HepG2 (cell line): ENCODE measurements at regions not wholly inside any gene's neighbourhood (a gene's known extent, or its start where the extent isn't known, plus 50 kb on each side); places are given as distances from the start of the nearest gene placed in this dataset.

Experiments
- ATAC-seq: fragments of 200-7000 bp; cut with Tn5 transposase; 3 replicates; pipeline ENCODE4 v1.9.1; 2020; ENCODE audit warnings: mild to moderate bottlenecking, moderate library complexity
- BruUV-seq: library from RNA; stranded (reverse); fragments of 400-500 nt; replicated peaks from 2 replicates; lab custom pipeline; 2021; lab: Mats Ljungman, UMichigan
- CTCF ChIA-PET: fragments of 300-600 bp; formaldehyde crosslinking; extraction: SDS; loops from one replicate; lab custom pipeline; 2021; ENCODE audit warnings: low total read pairs, inconsistent platforms, low intra/inter-chr PET ratio; lab: Yijun Ruan, JAX
- POLR2A ChIA-PET: fragments of 350-600 bp; sonication (Branson Sonifier 250); formaldehyde crosslinking; loops from one replicate; lab custom pipeline; 2020; ENCODE audit warnings: antibody characterized with exemption, inconsistent platforms; lab: Yijun Ruan, JAX
- DNase-seq: peaks from one replicate; pipeline ENCODE4 v3.0.0-alpha.2; 2015; ENCODE audit warnings: low spot score
- FAIRE-seq: peaks from 3 replicates; lab custom pipeline; 2011; peaks lifted over from hg19 to GRCh38; lab: Jason Lieb, UNC
- H2AFZ ChIP-seq: one replicate; pipeline ENCODE4 v1.6.1; 2011; ENCODE audit warnings: low read length, inconsistent platforms
- H3K27ac ChIP-seq: fragments of 300-600 bp; 3 replicates; pipeline ENCODE4 v1.8.0; 2011; ENCODE audit warnings: mixed run types, mild to moderate bottlenecking, mixed read lengths, low read length, inconsistent platforms; ENCODE audit not compliant: insufficient read depth; ENCODE audit errors: extremely low read length
- H3K27me3 ChIP-seq, 2 experiments: fragments of 200-600 bp in 1 of 2; 2 replicates in 1 of 2; 3 replicates in 1 of 2; pipeline versions ENCODE4 v1.6.0 to v1.8.0; 2011; ENCODE audit warnings: low read length in 2 of 2, mild to moderate bottlenecking in 2 of 2, moderate library complexity in 2 of 2, inconsistent platforms in 1 of 2; ENCODE audit not compliant: insufficient read depth in 2 of 2, control insufficient read depth in 1 of 2
- H3K36me3 ChIP-seq, 2 experiments: fragments of 200-600 bp in 1 of 2; replicated peaks in 1 of 2; 2 replicates in 1 of 2; 3 replicates in 1 of 2; pipeline versions ENCODE4 v1.5.1 to v1.8.0; 2011; ENCODE audit warnings: low read length in 2 of 2, inconsistent platforms in 1 of 2; ENCODE audit not compliant: insufficient read depth in 2 of 2, control insufficient read depth in 1 of 2
- H3K4me1 ChIP-seq: 2 replicates; pipeline ENCODE4 v1.5.1; 2012; ENCODE audit warnings: low read length, inconsistent platforms; ENCODE audit not compliant: insufficient read depth
- H3K4me2 ChIP-seq: 2 replicates; pipeline ENCODE4 v1.6.0; 2011; ENCODE audit warnings: low read depth, low read length, inconsistent platforms
- H3K4me3 ChIP-seq, 3 experiments: fragments of 200-600 bp in 1 of 3; sonication (generic), shearing (Covaris generic) in 1 of 3; replicated peaks in 1 of 3; 2 replicates each; pipeline ENCODE4 v1.5.1; 2011 to 2016; ENCODE audit warnings: low read length in 3 of 3, inconsistent platforms in 2 of 3, low read depth in 2 of 3, mild to moderate bottlenecking in 2 of 3, control low read depth in 1 of 3, mixed read lengths in 1 of 3; ENCODE audit not compliant: insufficient read depth in 1 of 3
- H3K79me2 ChIP-seq: one replicate; pipeline ENCODE4 v1.6.1; 2011; ENCODE audit warnings: low read length, inconsistent platforms; ENCODE audit not compliant: insufficient read depth
- H3K9ac ChIP-seq: 2 replicates; pipeline ENCODE4 v1.6.0; 2011; ENCODE audit warnings: mild to moderate bottlenecking, low read depth, low read length, inconsistent platforms; ENCODE audit not compliant: insufficient read depth
- H3K9me3 ChIP-seq: 2 replicates; pipeline ENCODE4 v1.5.1; 2012; ENCODE audit warnings: mild to moderate bottlenecking, low read length
- H4K20me1 ChIP-seq: 2 replicates; pipeline ENCODE4 v1.6.0; 2011; ENCODE audit warnings: inconsistent platforms, mild to moderate bottlenecking, low read length, moderate library complexity; ENCODE audit not compliant: insufficient read depth
- ARID4A ChIP-seq: sonication (generic); formaldehyde crosslinking; IDR thresholded peaks from 2 replicates; pipeline ENCODE4 v1.5.0; 2020; ENCODE audit warnings: mild to moderate bottlenecking, missing genetic modification reagents, borderline replicate concordance
- CREM ChIP-seq, 2 experiments: sonication (generic) in 1 of 2; formaldehyde crosslinking in 1 of 2; IDR thresholded peaks; 2 replicates each; pipeline versions ENCODE4 v1.4.0 to v1.6.1; 2016 to 2020; ENCODE audit warnings: antibody characterized with exemption in 1 of 2, mild to moderate bottlenecking in 1 of 2, missing genetic modification reagents in 1 of 2
- HMGXB4 ChIP-seq, 2 experiments: sonication (generic) in 1 of 2; formaldehyde crosslinking in 1 of 2; IDR thresholded peaks; 2 replicates each; pipeline versions ENCODE4 v1.4.0 to v1.6.1; 2018 to 2020; ENCODE audit warnings: missing genetic modification reagents in 2 of 2, borderline replicate concordance in 1 of 2, low read depth in 1 of 2, mild to moderate bottlenecking in 1 of 2, missing biosample characterization in 1 of 2
- HOXD1 ChIP-seq: sonication (generic); formaldehyde crosslinking; IDR thresholded peaks from 2 replicates; pipeline ENCODE4 v1.5.0; 2020; ENCODE audit warnings: missing genetic modification reagents
- MAFF ChIP-seq: IDR thresholded peaks from 2 replicates; pipeline ENCODE4 v1.6.1; 2011; ENCODE audit warnings: low read depth, low read length, improper control_type of control experiment
- MAFK ChIP-seq, 2 experiments: IDR thresholded peaks in 1 of 2; conservative IDR thresholded peaks in 1 of 2; 2 replicates each; pipeline ENCODE4 v1.6.1; 2011; ENCODE audit warnings: improper control_type of control experiment in 2 of 2, low read length in 2 of 2
- MYNN ChIP-seq: sonication (generic); formaldehyde crosslinking; IDR thresholded peaks from 2 replicates; pipeline ENCODE4 v1.4.0; 2020; ENCODE audit warnings: mild to moderate bottlenecking, low read depth, missing genetic modification reagents
- NFE2L2 ChIP-seq: fragments of 150-350 bp; IDR thresholded peaks from 2 replicates; pipeline ENCODE4 v1.6.1; 2014; ENCODE audit warnings: low read length
- NFRKB ChIP-seq: fragments of 450-650 bp; IDR thresholded peaks from 2 replicates; pipeline ENCODE4 v1.6.1; 2017
- NFYB ChIP-seq: sonication (generic); formaldehyde crosslinking; IDR thresholded peaks from 2 replicates; pipeline ENCODE4 v1.4.0; 2020; ENCODE audit warnings: missing genetic modification reagents
- NR1H2 ChIP-seq: sonication (generic); formaldehyde crosslinking; IDR thresholded peaks from 2 replicates; pipeline ENCODE4 v1.8.1; 2022; ENCODE audit warnings: low read depth, missing genetic modification reagents, borderline replicate concordance
- REPIN1 ChIP-seq: sonication (generic); formaldehyde crosslinking; IDR thresholded peaks from 2 replicates; pipeline ENCODE4 v1.8.0; 2022; ENCODE audit warnings: missing genetic modification reagents, low read depth, mild to moderate bottlenecking, borderline replicate concordance
- ZNF292 ChIP-seq: sonication (generic); formaldehyde crosslinking; IDR thresholded peaks from 2 replicates; pipeline ENCODE4 v1.8.1; 2022; ENCODE audit warnings: mild to moderate bottlenecking, low read depth, missing genetic modification reagents, borderline replicate concordance
- ZNF337 ChIP-seq: sonication (generic); formaldehyde crosslinking; IDR thresholded peaks from 2 replicates; pipeline ENCODE4 v1.5.1; 2020; ENCODE audit warnings: missing genetic modification reagents, low read depth, mild to moderate bottlenecking, borderline replicate concordance
- ZNF367 ChIP-seq: sonication (generic); formaldehyde crosslinking; IDR thresholded peaks from 2 replicates; pipeline ENCODE4 v1.4.0; 2020; ENCODE audit warnings: missing genetic modification reagents, borderline replicate concordance
- ZNF44 ChIP-seq: sonication (generic); formaldehyde crosslinking; IDR thresholded peaks from 2 replicates; pipeline ENCODE4 v1.5.1; 2020; ENCODE audit warnings: mild to moderate bottlenecking, missing genetic modification reagents
- ZNF451 ChIP-seq: sonication (generic); formaldehyde crosslinking; IDR thresholded peaks from 2 replicates; pipeline ENCODE4 v1.5.0; 2020; ENCODE audit warnings: mild to moderate bottlenecking, missing genetic modification reagents
- ZNF546 ChIP-seq: sonication (generic); formaldehyde crosslinking; conservative IDR thresholded peaks from 2 replicates; pipeline ENCODE4 v1.8.1; 2023; ENCODE audit warnings: mild to moderate bottlenecking, missing genetic modification reagents
- whole genome bisulfite sequencing: methylation state at CpG from one replicate; pipeline ENCODE4 v1.1.6; 2017; ENCODE audit warnings: low lambda C conversion rate; 5-methylcytosine and 5-hydroxymethylcytosine counted together
- in situ Hi-C: cut with HindIII; loops from 2 replicates; pipeline ENCODE4 v1.10.0; 2017; ENCODE audit warnings: low pct_unique_long_range_greater_than_20kb; ENCODE audit not compliant: extremely low pct_ligation_motif_present
- intact Hi-C: fragments of 100-400 bp; cut with micrococcal nuclease; formaldehyde crosslinking; loops from one replicate; pipeline ENCODE4 v1.10.0; 2022; ENCODE audit not compliant: unreplicated experiment
- TF ChIP-seq, protein P1 (sequence below): sonication (generic); formaldehyde crosslinking; IDR thresholded peaks from 2 replicates; pipeline ENCODE4 v1.5.0; 2020; ENCODE audit warnings: missing genetic modification reagents

DNA sequence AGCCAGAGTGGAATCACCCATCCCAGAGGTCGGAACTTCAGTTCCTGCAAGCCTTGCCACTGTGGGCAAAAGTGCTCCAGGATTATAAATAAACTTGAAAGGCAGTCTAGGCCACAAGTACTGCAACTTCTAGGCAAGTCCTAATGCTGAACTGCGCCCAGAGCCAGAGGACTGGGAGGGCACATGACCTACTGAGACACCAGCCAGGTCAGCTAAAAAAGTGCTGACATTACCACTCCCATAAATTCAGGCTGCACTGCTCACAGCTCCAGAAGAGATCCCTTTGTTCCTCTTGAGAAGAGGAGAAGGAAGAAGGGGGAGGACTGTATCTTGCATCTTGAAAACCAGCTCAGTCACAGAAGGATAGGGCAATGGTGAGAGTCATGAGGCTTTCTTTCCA is 1084.1 kb upstream of the PHF14 start (continued):
- TF ChIP-seq HMGXB4 (CRISPR knock-in tag; IDR thresholded peaks at IDR 0.05; ENCODE audit: borderline replicate concordance in 1 of 2, low read depth in 1 of 2) (no peak), NFRKB (no peak), NR1H2 (no peak), MAFF (peak; percentile 42; the same call in 1 of the 2 replicates), MAFK (conservative IDR thresholded peaks at IDR 0.05 in 1 of 2, IDR thresholded peaks at IDR 0.05 in 1 of 2; ENCODE audit: low read length in 2 of 2) (peak; percentile 8 to 56; a peak in 2 of 4 replicates), ZNF44 (no peak)
- TF ChIP-seq, all 625 proteins: peak for 3

DNA sequence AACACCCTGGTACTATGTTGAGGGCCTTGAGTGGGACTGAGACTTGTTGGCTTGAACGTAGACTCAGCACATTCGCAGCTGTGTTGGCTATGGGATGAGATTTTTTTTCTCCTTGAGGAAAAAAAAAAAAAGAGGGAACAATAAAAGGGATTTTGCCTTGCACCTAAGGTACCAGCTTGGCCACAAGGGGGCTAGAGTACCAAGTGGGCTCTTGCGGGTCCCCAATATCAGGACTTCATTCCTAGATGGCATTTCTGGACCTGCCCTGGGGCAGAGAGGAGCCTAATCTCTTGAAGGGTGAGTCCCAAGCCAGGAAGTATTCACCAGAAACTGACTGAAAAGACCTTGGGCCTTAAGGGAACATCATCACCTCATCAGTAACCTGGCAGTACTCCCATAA is 1083.6 kb upstream of the PHF14 start:
- ChIA-PET CTCF (no interaction called here), POLR2A (no interaction called here)
- Histone ChIP-seq H3K4me3 (no peak overlapping the region), H3K4me2 (no peak overlapping the region), H3K36me3 (no peaks in the 10 kb centered on the region), H3K9me3 (peaks cover 82% of the 10 kb centered on the region), H3K79me2 (no peaks in the 10 kb centered on the region), H3K27me3 (no peaks in the 10 kb centered on the region), H3K27ac (no peak overlapping the region), H3K4me1 (no peaks in the 10 kb centered on the region), H4K20me1 (no peaks in the 10 kb centered on the region), H3K9ac (no peak overlapping the region), H2AFZ (no peak overlapping the region)
- ATAC-seq (no peak), DNase-seq (no peak), FAIRE-seq (no peak)
- intact Hi-C loops: no loop called here
- WGBS: 17% methylated on average over 3 of the region's 3 CpGs
- no TSS peak for BruUV-seq
- in situ Hi-C loops: no loop called here
- no peak for TF ChIP-seq ZNF546 (CRISPR knock-in tag)
- no peak for TF ChIP-seq ZNF337 (CRISPR knock-in tag)
- no peak for TF ChIP-seq ARID4A (CRISPR knock-in tag)
- TF ChIP-seq CREM (IDR thresholded peaks at IDR 0.05): no peak
- no peak for TF ChIP-seq CREM (CRISPR knock-in tag; IDR thresholded peaks at IDR 0.05)
- no peak for TF ChIP-seq ZNF451 (CRISPR knock-in tag)
- TF ChIP-seq, protein P1, sequence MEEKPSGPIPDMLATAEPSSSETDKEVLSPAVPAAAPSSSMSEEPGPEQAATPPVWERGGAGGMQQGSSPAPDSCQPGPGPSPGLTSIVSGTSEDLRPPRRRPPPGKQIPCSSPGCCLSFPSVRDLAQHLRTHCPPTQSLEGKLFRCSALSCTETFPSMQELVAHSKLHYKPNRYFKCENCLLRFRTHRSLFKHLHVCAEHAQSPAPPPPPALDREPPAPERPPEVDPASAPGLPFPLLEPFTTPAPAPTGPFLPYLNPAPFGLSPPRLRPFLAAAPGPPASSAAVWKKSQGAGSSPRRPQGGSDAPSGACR (CRISPR knock-in tag): no peak
- TF ChIP-seq REPIN1: no peak
- TF ChIP-seq NFE2L2: no peak
- no peak for TF ChIP-seq ZNF367 (CRISPR knock-in tag)
- TF ChIP-seq NFYB: no peak
- no peak for TF ChIP-seq ZNF292
- no peak for TF ChIP-seq MYNN
- TF ChIP-seq HOXD1 (CRISPR knock-in tag): no peak
